Activated gamma-delta T cell treated with Interleukin-2 at 50 U/mL for 16 hours (primary cell): ENCODE measurements at regions not wholly inside any gene's neighbourhood (a gene's known extent, or its start where the extent isn't known, plus 50 kb on each side); places are given as distances from the start of the nearest gene placed in this dataset.

Experiments
- DNase-seq: peaks from one replicate; pipeline ENCODE4 v3.0.0-alpha.2; 2020

GRCh38 chr16:86095131-86095752 lies 196.3 kb downstream of the IRF8 start:
- no peak for DNase-seq

GRCh38 chr16:86095906-86096485 lies 197.0 kb downstream of the IRF8 start:
- DNase-seq: no peak

GRCh38 chr16:86096850-86097249 lies 197.9 kb downstream of the IRF8 start:
- no peak for DNase-seq

- no peak for DNase-seq
Observed at GRCh38 chr16:86099326-86099725, 200.4 kb downstream of the IRF8 start.

GRCh38 chr16:86100205-86101136 lies 201.5 kb downstream of the IRF8 start:
- DNase-seq: no peak

- DNase-seq: no peak
Observed at GRCh38 chr16:86101137-86101896, 202.4 kb downstream of the IRF8 start.

- DNase-seq: no peak
Observed at GRCh38 chr16:86101897-86102157, 202.9 kb downstream of the IRF8 start.

GRCh38 chr16:86103320-86103719 lies 204.4 kb downstream of the IRF8 start:
- DNase-seq: no peak

- DNase-seq: no peak
Observed at GRCh38 chr16:86104537-86105048, 205.6 kb downstream of the IRF8 start.

- no peak for DNase-seq
Observed at GRCh38 chr16:86107215-86107825, 208.4 kb downstream of the IRF8 start.

GRCh38 chr16:86108062-86108461 lies 209.1 kb downstream of the IRF8 start:
- no peak for DNase-seq

- no peak for DNase-seq
Observed at GRCh38 chr16:86110134-86110533, 211.2 kb downstream of the IRF8 start.

- no peak for DNase-seq
Observed at GRCh38 chr16:86110726-86111125, 211.8 kb downstream of the IRF8 start.

GRCh38 chr16:86112178-86112577 lies 213.2 kb downstream of the IRF8 start:
- no peak for DNase-seq

GRCh38 chr16:86117235-86117634 lies 218.3 kb downstream of the IRF8 start:
- DNase-seq: no peak

GRCh38 chr16:86117756-86118155 lies 218.8 kb downstream of the IRF8 start:
- DNase-seq: no peak

- DNase-seq: no peak
Observed at GRCh38 chr16:86118467-86119307, 219.7 kb downstream of the IRF8 start.

- no peak for DNase-seq
Observed at GRCh38 chr16:86120201-86121192, 221.5 kb downstream of the IRF8 start.

- DNase-seq: no peak
Observed at GRCh38 chr16:86121374-86122010, 222.5 kb downstream of the IRF8 start.
